HCT116 (cell line): ENCODE measurements at regions not wholly inside any gene's neighbourhood (a gene's known extent, or its start where the extent isn't known, plus 50 kb on each side); places are given as distances from the start of the nearest gene placed in this dataset.
"Not testable (repeated sequence)": the region's sequence is repeated elsewhere in the genome, so short reads cannot be mapped to it uniquely, and the experiment has no call there.

Experiments
- ATAC-seq: fragments of 200-7000 bp; cut with Tn5 transposase; 2 replicates; pipeline ENCODE4 v1.9.1; 2020; ENCODE audit warnings: mild to moderate bottlenecking, moderate library complexity
- BruUV-seq: library from RNA; stranded (reverse); fragments of 400-500 nt; replicated peaks from 2 replicates; lab custom pipeline; 2021; lab: Mats Ljungman, UMichigan
- CTCF ChIA-PET: fragments of 300-600 bp; sonication (Branson Sonifier 250); formaldehyde crosslinking; loops from one replicate; lab custom pipeline; 2021; ENCODE audit warnings: antibody characterized with exemption; lab: Charles Lee
- POLR2A ChIA-PET: fragments of 300-600, 350-600 bp; sonication (Branson Sonifier 250); formaldehyde crosslinking; loops from one replicate; lab custom pipeline; 2021; ENCODE audit warnings: antibody characterized with exemption; lab: Charles Lee
- RAD21 ChIA-PET, 2 experiments: fragments of 300-600 bp; sonication (Branson Sonifier 250); formaldehyde crosslinking; loops; one replicate each; lab custom pipeline; 2023; ENCODE audit warnings: low total read pairs in 2 of 2; ENCODE audit not compliant: uncharacterized antibody in 2 of 2, unreplicated experiment in 2 of 2, low non-redundant PET in 1 of 2; lab: Charles Lee
- DNase-seq: peaks from one replicate; pipeline ENCODE4 v3.0.0-alpha.2; 2010; ENCODE audit warnings: low read depth, low spot score
- H2AFZ ChIP-seq: fragments of 200-600 bp; shearing (Covaris generic), sonication (generic); 2 replicates; pipeline ENCODE4 v1.6.1; 2017; ENCODE audit warnings: low read depth, mixed run types, mixed read lengths, antibody characterized with exemption, low read length; ENCODE audit not compliant: poor library complexity, severe bottlenecking
- H3K27ac ChIP-seq: 2 replicates; pipeline ENCODE4 v1.5.1; 2012; ENCODE audit warnings: low read depth, low read length
- H3K27me3 ChIP-seq: fragments of 200-600 bp; sonication (generic); 2 replicates; pipeline ENCODE4 v1.6.1; 2016; ENCODE audit warnings: mixed run types, low read length, mixed read lengths; ENCODE audit not compliant: insufficient read depth
- H3K36me3 ChIP-seq, 2 experiments: fragments of 200-500 bp in 1 of 2; fragments of 200-600 bp in 1 of 2; sonication (Bioruptor generic) in 1 of 2; sonication (generic) in 1 of 2; 2 replicates each; pipeline versions ENCODE4 v1.5.1 to v1.6.1; 2014 to 2016; ENCODE audit warnings: low read length in 2 of 2, inconsistent platforms in 1 of 2, mixed read lengths in 1 of 2, mixed run types in 1 of 2; ENCODE audit not compliant: insufficient read depth in 2 of 2, control insufficient read depth in 1 of 2
- H3K4me1 ChIP-seq, 2 experiments: fragments of 200-600 bp in 1 of 2; sonication (generic) in 1 of 2; 2 replicates each; pipeline versions ENCODE4 v1.5.1 to v1.6.1; 2012 to 2017; ENCODE audit warnings: low read length in 2 of 2, inconsistent platforms in 1 of 2, mild to moderate bottlenecking in 1 of 2, mixed read lengths in 1 of 2, mixed run types in 1 of 2, moderate library complexity in 1 of 2; ENCODE audit not compliant: insufficient read depth in 2 of 2, control insufficient read depth in 1 of 2
- H3K4me2 ChIP-seq: fragments of 200-600 bp; sonication (generic); 2 replicates; pipeline ENCODE4 v1.6.1; 2017; ENCODE audit warnings: mixed run types, low read length, mixed read lengths
- H3K4me3 ChIP-seq, 2 experiments: fragments of 200-600 bp in 1 of 2; sonication (generic) in 1 of 2; replicated peaks in 1 of 2; 2 replicates each; pipeline ENCODE4 v1.5.1; 2011 to 2016; ENCODE audit warnings: low read length in 2 of 2, control low read depth in 1 of 2, low read depth in 1 of 2, mild to moderate bottlenecking in 1 of 2, mixed read lengths in 1 of 2, mixed run types in 1 of 2
- H3K79me2 ChIP-seq: fragments of 200-600 bp; sonication (generic); 2 replicates; pipeline ENCODE4 v1.6.1; 2017; ENCODE audit warnings: mild to moderate bottlenecking, mixed run types, low read length, moderate library complexity, mixed read lengths; ENCODE audit not compliant: insufficient read depth
- H3K9ac ChIP-seq: fragments of 200-600 bp; sonication (generic); 2 replicates; pipeline ENCODE4 v1.6.1; 2016; ENCODE audit warnings: low read length, mixed read lengths
- H3K9me2 ChIP-seq: fragments of 200-600 bp; sonication (generic), shearing (Covaris generic); 2 replicates; pipeline ENCODE4 v1.6.1; 2017; ENCODE audit warnings: mixed run types, mild to moderate bottlenecking, moderate library complexity; ENCODE audit not compliant: insufficient read depth
- H3K9me3 ChIP-seq, 2 experiments: fragments of 200-500 bp in 1 of 2; fragments of 200-600 bp in 1 of 2; sonication (Bioruptor generic) in 1 of 2; sonication (generic) in 1 of 2; 2 replicates each; pipeline ENCODE4 v1.6.1; 2014 to 2017; ENCODE audit warnings: low read length in 2 of 2, mixed read lengths in 2 of 2, inconsistent platforms in 1 of 2, low read depth in 1 of 2, mild to moderate bottlenecking in 1 of 2, mixed run types in 1 of 2, moderate library complexity in 1 of 2; ENCODE audit not compliant: control insufficient read depth in 1 of 2, insufficient read depth in 1 of 2
- H4K20me1 ChIP-seq: fragments of 200-600 bp; sonication (generic), shearing (Covaris generic); 2 replicates; pipeline ENCODE4 v1.6.1; 2017; ENCODE audit warnings: mixed run types, mild to moderate bottlenecking, moderate library complexity; ENCODE audit not compliant: insufficient read depth
- ATF3 ChIP-seq: IDR thresholded peaks from 2 replicates; pipeline ENCODE4 v1.6.1; 2012
- CTCF ChIP-seq, 3 experiments: fragments of 200-600 bp in 1 of 3; sonication (generic) in 1 of 3; IDR thresholded peaks in 2 of 3; conservative IDR thresholded peaks in 1 of 3; 2 replicates each; pipeline ENCODE4 v1.5.1; 2012 to 2017; ENCODE audit warnings: low read depth in 2 of 3, low read length in 2 of 3, antibody characterized with exemption in 1 of 3, borderline replicate concordance in 1 of 3, control low read depth in 1 of 3, mild to moderate bottlenecking in 1 of 3, mixed read lengths in 1 of 3, mixed run types in 1 of 3, moderate library complexity in 1 of 3; ENCODE audit not compliant: insufficient read depth in 1 of 3
- ELF1 ChIP-seq: IDR thresholded peaks from 2 replicates; pipeline ENCODE4 v1.6.1; 2012; ENCODE audit warnings: low read depth, borderline replicate concordance
- EZH2 ChIP-seq: fragments of 200-600 bp; sonication (generic); IDR thresholded peaks from 2 replicates; pipeline ENCODE4 v1.6.1; 2017; ENCODE audit warnings: antibody characterized with exemption, mixed run types
- MAX ChIP-seq: IDR thresholded peaks from 2 replicates; pipeline ENCODE4 v1.6.1; 2012
- RAD21 ChIP-seq: IDR thresholded peaks from 2 replicates; pipeline ENCODE4 v1.6.1; 2012; ENCODE audit warnings: low read depth, mild to moderate bottlenecking
- SRF ChIP-seq: IDR thresholded peaks from 2 replicates; pipeline ENCODE4 v1.6.1; 2012; ENCODE audit warnings: low read depth
- YY1 ChIP-seq: IDR thresholded peaks from 2 replicates; pipeline ENCODE4 v1.6.1; 2011; ENCODE audit warnings: low read length, low read depth, moderate library complexity, mild to moderate bottlenecking; ENCODE audit not compliant: insufficient replicate concordance; ENCODE audit errors: extremely low read depth
- intact Hi-C: fragments of 100-400 bp; cut with micrococcal nuclease; formaldehyde crosslinking; loops from 2 replicates; pipeline ENCODE4 v1.10.0; 2022

- H3K36me3 ChIP-seq: no peaks in the 10 kb centered on the region
- no peaks in the 10 kb centered on the region for H3K9me2 ChIP-seq
- no peaks in the 10 kb centered on the region for H3K9me3 ChIP-seq
- ATAC-seq (no peak), DNase-seq (no peak)
- CTCF ChIA-PET: no interaction called here
- H4K20me1 ChIP-seq: no peaks in the 10 kb centered on the region
- no peak overlapping the region for H2AFZ ChIP-seq
- no peak overlapping the region for H3K4me2 ChIP-seq
- H3K27ac ChIP-seq: no peak overlapping the region
- H3K4me1 ChIP-seq: peaks cover 5 to 12% of the 10 kb centered on the region in 2 experiments; a peak in 3 of 4 replicates
- TF ChIP-seq YY1 (no peak), RAD21 (no peak), MAX (no peak), EZH2 (no peak), ATF3 (no peak), CTCF (IDR thresholded peaks at IDR 0.05 in 2 of 3, conservative IDR thresholded peaks at IDR 0.05 in 1 of 3; ENCODE audit: borderline replicate concordance in 1 of 3, insufficient read depth in 1 of 3, low read depth in 2 of 3, low read length in 2 of 3) (no peak), SRF (no peak), ELF1 (no peak)
- TF ChIP-seq, all 23 proteins: peak for 0
- H3K27me3 ChIP-seq: no peaks in the 10 kb centered on the region
- H3K79me2 ChIP-seq: no peaks in the 10 kb centered on the region
- intact Hi-C loops: no loop called here
- ChIA-PET POLR2A (no interaction called here), RAD21 (no interaction called here)
- H3K9ac ChIP-seq: no peak overlapping the region
- no TSS peak for BruUV-seq
- H3K4me3 ChIP-seq: no peak overlapping the region
Observed at GRCh38 chr5:62231576-62231975, 74.4 kb upstream of the KIF2A start.

GRCh38 chr5:62232218-62232617 lies 73.8 kb upstream of the KIF2A start:
- H3K36me3 ChIP-seq, H3K4me2 ChIP-seq, RAD21 ChIA-PET, BruUV-seq, H3K9me2 ChIP-seq, H2AFZ ChIP-seq, H3K4me3 ChIP-seq, POLR2A ChIA-PET, H3K27ac ChIP-seq, H3K9ac ChIP-seq, DNase-seq, H4K20me1 ChIP-seq, H3K79me2 ChIP-seq, intact Hi-C loops, ATAC-seq, H3K27me3 ChIP-seq, CTCF ChIA-PET, H3K9me3 ChIP-seq: not testable (repeated sequence)
- H3K4me1 ChIP-seq: peaks cover 5 to 12% of the 10 kb centered on the region in 2 experiments; a peak in 3 of 4 replicates
